ENCODE measurements at regions not wholly inside any gene's neighbourhood (a gene's known extent, or its start where the extent isn't known, plus 50 kb on each side); places are given as distances from the start of the nearest gene placed in this dataset.

DNA sequence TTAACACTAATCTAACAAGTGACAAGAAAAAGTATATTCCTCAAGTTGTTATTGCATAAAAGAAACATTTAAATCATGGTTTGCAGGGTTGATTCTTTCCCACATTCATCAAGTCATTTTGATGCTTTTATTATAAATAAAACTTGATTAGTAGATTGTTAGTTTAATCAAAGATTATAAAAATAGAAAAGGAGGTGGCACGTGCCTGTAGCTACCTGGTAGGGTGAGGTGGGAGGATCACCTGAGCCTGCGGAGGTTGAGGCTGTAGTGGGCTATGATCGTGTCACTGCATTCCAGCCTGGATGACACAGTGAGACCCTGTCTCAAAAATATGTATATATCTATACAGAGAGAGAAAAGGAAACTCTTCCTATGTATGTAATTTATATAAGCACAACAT is 433.2 kb upstream of the RGS6 start:
- TF ChIP-seq, protein P1, sequence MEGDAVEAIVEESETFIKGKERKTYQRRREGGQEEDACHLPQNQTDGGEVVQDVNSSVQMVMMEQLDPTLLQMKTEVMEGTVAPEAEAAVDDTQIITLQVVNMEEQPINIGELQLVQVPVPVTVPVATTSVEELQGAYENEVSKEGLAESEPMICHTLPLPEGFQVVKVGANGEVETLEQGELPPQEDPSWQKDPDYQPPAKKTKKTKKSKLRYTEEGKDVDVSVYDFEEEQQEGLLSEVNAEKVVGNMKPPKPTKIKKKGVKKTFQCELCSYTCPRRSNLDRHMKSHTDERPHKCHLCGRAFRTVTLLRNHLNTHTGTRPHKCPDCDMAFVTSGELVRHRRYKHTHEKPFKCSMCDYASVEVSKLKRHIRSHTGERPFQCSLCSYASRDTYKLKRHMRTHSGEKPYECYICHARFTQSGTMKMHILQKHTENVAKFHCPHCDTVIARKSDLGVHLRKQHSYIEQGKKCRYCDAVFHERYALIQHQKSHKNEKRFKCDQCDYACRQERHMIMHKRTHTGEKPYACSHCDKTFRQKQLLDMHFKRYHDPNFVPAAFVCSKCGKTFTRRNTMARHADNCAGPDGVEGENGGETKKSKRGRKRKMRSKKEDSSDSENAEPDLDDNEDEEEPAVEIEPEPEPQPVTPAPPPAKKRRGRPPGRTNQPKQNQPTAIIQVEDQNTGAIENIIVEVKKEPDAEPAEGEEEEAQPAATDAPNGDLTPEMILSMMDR (IDR thresholded peaks at IDR 0.05), result no peak
- TF ChIP-seq POLR2A (IDR thresholded peaks at IDR 0.05), result no peak

Data from right lobe of liver (tissue), 4 donors.